Naive B cell (primary cell): ENCODE measurements at regions not wholly inside any gene's neighbourhood (a gene's known extent, or its start where the extent isn't known, plus 50 kb on each side); places are given as distances from the start of the nearest gene placed in this dataset.
"Not testable (repeated sequence)": the region's sequence is repeated elsewhere in the genome, so short reads cannot be mapped to it uniquely, and the experiment has no call there.

Experiments used
- ATAC-seq, 2 donors: fragments of 150-1000 bp; cut with Tn5 transposase; 2 replicates each; pipeline ENCODE4 v1.10.0; 2021; ENCODE audit warnings: low read depth in 2 of 2, mild to moderate bottlenecking in 2 of 2, moderate library complexity in 2 of 2
- DNase-seq: peaks from one replicate; pipeline ENCODE4 v3.0.0; 2022
- H3K27ac Mint-ChIP-seq, 6 donors: one replicate each; pipeline ENCODE4 v1.8.0; 2020 to 2022; ENCODE audit warnings: mild to moderate bottlenecking in 6 of 6, mixed read lengths in 6 of 6, moderate library complexity in 5 of 6, inconsistent platforms in 2 of 6
- H3K27me3 Mint-ChIP-seq, 3 donors: one replicate each; pipeline ENCODE4 v1.8.0; 2021 to 2022; ENCODE audit warnings: mixed read lengths in 3 of 3, mild to moderate bottlenecking in 1 of 3
- H3K36me3 Mint-ChIP-seq, 2 donors: one replicate each; pipeline ENCODE4 v1.8.0; 2020 to 2022; ENCODE audit warnings: mixed read lengths in 2 of 2, inconsistent platforms in 1 of 2, mild to moderate bottlenecking in 1 of 2
- H3K4me1 Mint-ChIP-seq, 3 donors: one replicate each; pipeline ENCODE4 v1.8.0; 2020 to 2022; ENCODE audit warnings: mixed read lengths in 3 of 3, inconsistent platforms in 1 of 3, mild to moderate bottlenecking in 1 of 3, moderate library complexity in 1 of 3
- H3K4me3 Mint-ChIP-seq, 8 donors: one replicate each; pipeline ENCODE4 v1.8.0; 2020 to 2022; ENCODE audit warnings: mild to moderate bottlenecking in 8 of 8, mixed read lengths in 8 of 8, moderate library complexity in 8 of 8, inconsistent platforms in 2 of 8
- H3K9me3 Mint-ChIP-seq, 7 donors: one replicate each; pipeline ENCODE4 v1.8.0; 2020 to 2022; ENCODE audit warnings: mixed read lengths in 7 of 7, mild to moderate bottlenecking in 5 of 7, inconsistent platforms in 2 of 7, moderate library complexity in 1 of 7

DNA sequence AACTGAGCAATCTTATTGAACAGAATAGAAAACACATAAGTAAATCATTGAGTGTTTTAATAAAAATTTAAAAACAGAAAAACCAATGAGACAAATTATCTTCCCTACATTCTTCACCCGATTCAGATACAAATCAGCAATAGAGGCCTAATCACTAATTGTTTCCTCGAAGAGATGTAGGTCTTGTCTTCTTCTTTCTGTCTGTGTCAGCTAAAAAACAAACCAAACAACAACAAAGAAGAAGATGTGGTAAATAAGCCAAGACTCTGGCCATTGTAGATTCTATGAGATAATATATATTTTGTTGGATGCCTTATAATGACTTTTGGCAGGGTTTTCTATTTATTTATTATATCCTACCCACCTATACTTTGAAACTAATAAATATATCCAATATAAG is 200.9 kb upstream of the FSIP2 start:
- H3K9me3 Mint-ChIP-seq: peaks cover 0 to 4% (median 0%) of the 10 kb centered on the region in 7 donors
- no peaks in the 10 kb centered on the region for H3K4me1 Mint-ChIP-seq
- no peak overlapping the region for H3K4me3 Mint-ChIP-seq
- H3K27me3 Mint-ChIP-seq: no peaks in the 10 kb centered on the region
- H3K27ac Mint-ChIP-seq: no peak overlapping the region
- H3K36me3 Mint-ChIP-seq: no peaks in the 10 kb centered on the region
- no peak for DNase-seq
- no peak for ATAC-seq

DNA sequence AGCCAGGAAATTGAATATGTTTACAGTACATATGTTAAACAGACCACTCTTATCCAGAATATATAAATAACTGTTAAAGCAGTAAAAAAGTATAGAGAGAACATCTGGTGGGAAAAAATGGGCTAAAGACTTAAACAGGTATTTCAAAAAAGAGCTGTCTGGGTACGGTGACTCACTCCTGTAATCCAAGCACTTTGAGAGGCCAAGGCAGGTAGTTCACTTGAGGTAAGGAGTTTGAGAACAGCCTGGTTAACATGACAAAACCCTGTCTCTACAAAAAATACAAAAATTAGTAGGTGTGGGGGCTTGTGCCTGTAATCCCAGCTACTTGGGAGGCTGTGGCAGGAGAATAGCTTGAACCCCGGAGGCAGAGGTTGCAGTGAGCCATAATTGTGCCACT is 171.4 kb upstream of the FSIP2 start:
- Mint-ChIP-seq H3K36me3 (no peaks in the 10 kb centered on the region), H3K9me3 (peaks cover 0 to 10% (median 6%) of the 10 kb centered on the region in 7 donors), H3K4me3 (no peak overlapping the region), H3K4me1 (no peaks in the 10 kb centered on the region), H3K27ac (no peak overlapping the region), H3K27me3 (no peaks in the 10 kb centered on the region)
- no peak for ATAC-seq
- no peak for DNase-seq

DNA sequence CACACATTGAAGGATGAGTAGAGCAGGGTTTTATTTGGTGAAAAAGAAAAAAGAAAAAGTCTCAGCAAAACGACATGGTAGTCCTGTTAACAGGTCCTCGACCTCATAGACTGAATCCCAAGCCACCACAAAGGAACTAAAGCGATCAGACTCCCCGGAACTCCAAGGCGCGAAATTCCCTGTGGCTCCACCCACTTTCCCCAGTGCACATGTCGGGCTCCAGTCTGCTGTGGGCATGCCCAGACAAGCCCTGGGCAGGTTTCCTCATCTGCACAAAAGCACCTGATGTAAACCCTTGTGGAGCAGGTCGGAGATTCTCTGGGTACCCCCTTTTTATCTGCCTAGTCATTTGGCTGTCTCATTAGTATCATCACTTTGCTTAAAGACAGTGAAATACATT is 170.7 kb upstream of the FSIP2 start:
- no peak overlapping the region for H3K4me3 Mint-ChIP-seq
- H3K27ac Mint-ChIP-seq: no peak overlapping the region
- no peak for ATAC-seq
- DNase-seq: no peak
- H3K4me1 Mint-ChIP-seq: no peaks in the 10 kb centered on the region
- peaks cover 0 to 6% (median 4%) of the 10 kb centered on the region in 7 donors for H3K9me3 Mint-ChIP-seq
- no peaks in the 10 kb centered on the region for H3K27me3 Mint-ChIP-seq
- no peaks in the 10 kb centered on the region for H3K36me3 Mint-ChIP-seq

DNA sequence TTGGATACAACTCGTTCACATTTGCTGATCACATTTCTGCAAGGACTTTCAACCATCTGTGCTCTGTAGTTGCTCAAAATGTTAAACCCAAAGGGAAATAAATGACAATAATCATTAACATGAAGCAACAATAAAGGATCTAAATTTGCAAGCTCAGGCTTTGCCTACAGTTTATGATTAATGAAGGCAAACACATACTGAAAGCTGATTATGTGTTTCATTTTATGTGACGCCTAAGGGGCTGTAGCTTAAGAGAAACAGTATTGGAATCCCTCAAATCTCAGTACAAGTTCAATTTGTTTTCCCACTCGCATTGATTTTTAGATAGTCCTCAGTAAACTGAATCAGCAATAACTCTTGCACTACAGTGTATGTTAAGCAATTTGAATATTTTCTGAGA is 160.3 kb upstream of the FSIP2 start:
- DNase-seq (no peak), ATAC-seq (no peak)
- Mint-ChIP-seq H3K4me1 (no peaks in the 10 kb centered on the region), H3K27ac (no peak overlapping the region), H3K27me3 (no peaks in the 10 kb centered on the region), H3K36me3 (no peaks in the 10 kb centered on the region), H3K9me3 (peaks cover 0 to 9% (median 4%) of the 10 kb centered on the region in 7 donors), H3K4me3 (no peak overlapping the region)

DNA sequence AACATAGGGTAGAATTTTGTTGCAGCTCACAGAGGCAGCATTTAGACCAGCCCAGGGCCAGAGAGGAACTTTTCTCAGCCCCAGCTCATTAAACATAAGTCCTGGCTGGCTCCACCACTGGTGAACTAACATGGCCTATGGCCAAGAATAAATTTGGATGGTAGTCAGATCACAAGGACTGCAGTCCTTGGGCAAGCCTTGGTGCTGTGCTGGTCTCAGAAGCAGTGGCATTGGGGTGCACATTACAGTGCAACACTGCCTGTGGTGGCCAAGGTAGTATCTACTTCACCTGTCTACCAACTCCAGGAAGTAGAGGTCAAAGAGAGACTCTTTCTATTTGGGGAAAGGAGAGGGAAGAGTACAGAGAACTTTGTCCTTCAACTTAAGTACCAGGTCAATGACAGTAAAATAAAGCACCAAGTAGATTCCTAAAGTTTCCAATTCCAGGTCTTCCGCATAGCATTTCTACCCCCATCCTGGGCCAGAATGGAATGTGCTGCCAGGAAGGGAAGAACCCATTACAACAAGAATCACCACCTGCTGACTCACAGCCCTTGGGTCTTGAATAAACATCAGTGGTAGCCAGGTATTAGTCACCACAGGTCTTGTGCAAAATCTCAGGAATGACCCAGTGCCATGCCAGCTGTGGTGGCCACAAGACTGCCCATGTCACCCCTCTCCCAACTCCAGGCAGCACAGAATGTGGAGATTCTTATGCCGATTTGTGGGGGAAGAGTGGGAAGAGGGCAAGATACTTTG is 155.4 kb upstream of the FSIP2 start:
- H3K27me3 Mint-ChIP-seq: no peaks in the 10 kb centered on the region
- H3K27ac Mint-ChIP-seq: no peak overlapping the region
- H3K9me3 Mint-ChIP-seq: peaks cover 7 to 30% (median 11%) of the 10 kb centered on the region in 7 donors
- H3K36me3 Mint-ChIP-seq: peaks cover 0 to 12% of the 10 kb centered on the region in 2 donors
- ATAC-seq: no peak
- DNase-seq: no peak
- peak overlapping the region in 1 of 8 donors; percentile 22 for H3K4me3 Mint-ChIP-seq
- no peaks in the 10 kb centered on the region for H3K4me1 Mint-ChIP-seq

DNA sequence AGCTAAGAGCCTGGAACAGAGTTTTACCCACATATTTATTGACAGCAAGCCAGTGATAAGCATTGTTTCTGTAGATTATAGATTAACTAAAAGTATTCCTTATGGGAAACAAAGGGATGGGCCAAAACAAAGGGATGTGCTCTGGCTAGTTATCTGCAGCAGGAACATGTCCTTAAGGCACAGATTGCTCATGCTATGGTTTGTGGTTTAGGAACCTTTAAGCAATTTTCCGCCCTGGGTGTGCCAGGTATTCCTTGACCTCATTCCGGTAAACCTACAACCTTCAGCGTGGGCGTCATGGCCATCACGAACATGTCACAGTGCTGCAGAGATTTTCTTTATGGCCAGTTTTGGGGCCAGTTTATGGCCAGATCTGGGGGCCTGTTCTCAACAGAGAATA is 153.4 kb upstream of the FSIP2 start:
- not testable (repeated sequence) for H3K27me3 Mint-ChIP-seq, H3K27ac Mint-ChIP-seq, DNase-seq, H3K4me3 Mint-ChIP-seq, H3K4me1 Mint-ChIP-seq, ATAC-seq
- peaks cover 0 to 12% of the 10 kb centered on the region in 2 donors for H3K36me3 Mint-ChIP-seq
- peaks cover 7 to 30% (median 13%) of the 10 kb centered on the region in 7 donors for H3K9me3 Mint-ChIP-seq

DNA sequence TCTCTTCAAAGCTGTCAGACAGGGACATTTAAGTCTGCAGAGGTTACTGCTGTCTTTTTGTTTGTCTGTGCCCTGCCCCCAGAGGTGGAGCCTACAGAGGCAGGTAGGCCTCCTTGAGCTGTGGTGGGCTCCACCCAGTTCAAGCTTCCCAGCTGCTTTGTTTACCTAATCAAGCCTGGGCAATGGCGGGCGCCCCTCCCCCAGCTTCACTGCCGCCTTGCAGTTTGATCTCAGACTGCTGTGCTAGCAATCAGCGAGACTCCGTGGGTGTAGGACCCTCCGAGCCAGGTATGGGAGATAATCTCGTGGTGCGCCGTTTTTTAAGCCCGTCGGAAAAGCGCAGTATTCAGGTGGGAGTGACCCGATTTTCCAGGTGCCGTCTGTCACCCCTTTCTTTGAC is 147.3 kb upstream of the FSIP2 start:
- peaks cover 3 to 15% (median 4%) of the 10 kb centered on the region in 7 donors for H3K9me3 Mint-ChIP-seq
- not testable (repeated sequence) for H3K36me3 Mint-ChIP-seq, H3K4me3 Mint-ChIP-seq, H3K27me3 Mint-ChIP-seq, ATAC-seq, H3K4me1 Mint-ChIP-seq, H3K27ac Mint-ChIP-seq, DNase-seq

DNA sequence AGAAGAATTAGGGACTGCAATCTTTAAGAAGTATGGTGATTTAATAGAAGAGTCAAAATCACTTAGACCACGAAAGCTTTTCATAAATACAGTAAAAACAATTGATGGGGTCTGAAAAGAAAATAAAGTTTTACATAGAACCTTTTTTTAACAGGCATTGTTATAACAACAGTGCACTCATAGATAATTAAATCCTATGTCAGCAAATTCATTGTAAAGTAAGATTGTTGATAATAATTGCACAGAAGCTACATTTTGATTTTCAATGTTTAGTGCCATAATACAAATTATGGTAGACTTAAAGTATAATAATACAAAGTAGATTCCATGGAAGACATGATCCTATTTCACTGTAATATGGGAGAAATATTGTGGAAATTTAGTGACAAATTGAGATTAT is 130.7 kb upstream of the FSIP2 start:
- no peak overlapping the region for H3K27ac Mint-ChIP-seq
- H3K9me3 Mint-ChIP-seq: peaks cover 0 to 5% (median 0%) of the 10 kb centered on the region in 7 donors
- H3K4me3 Mint-ChIP-seq: no peak overlapping the region
- no peaks in the 10 kb centered on the region for H3K36me3 Mint-ChIP-seq
- H3K27me3 Mint-ChIP-seq: no peaks in the 10 kb centered on the region
- no peaks in the 10 kb centered on the region for H3K4me1 Mint-ChIP-seq
- DNase-seq (no peak), ATAC-seq (no peak)

DNA sequence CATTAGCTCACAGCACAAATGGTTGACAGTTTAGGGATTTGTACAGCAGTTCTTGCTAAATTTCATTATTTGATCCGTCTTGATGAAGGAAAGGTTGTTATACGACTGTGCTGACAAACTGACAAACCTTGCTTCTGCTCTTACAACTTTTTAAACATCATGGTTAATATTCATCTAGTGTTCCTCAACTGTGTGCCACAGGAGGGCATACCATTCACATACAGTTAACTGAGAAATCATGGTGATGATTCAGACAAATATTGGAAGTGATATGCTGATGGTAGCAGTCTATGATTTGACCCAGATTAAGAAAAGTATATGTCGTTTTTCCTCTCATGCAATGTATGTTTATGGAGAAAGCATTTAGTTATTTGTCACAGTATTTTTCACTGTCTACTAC is 129.8 kb upstream of the FSIP2 start:
- ATAC-seq (no peak), DNase-seq (no peak)
- Mint-ChIP-seq H3K27me3 (no peaks in the 10 kb centered on the region), H3K36me3 (no peaks in the 10 kb centered on the region), H3K27ac (no peak overlapping the region), H3K9me3 (peaks cover 0 to 7% (median 0%) of the 10 kb centered on the region in 7 donors), H3K4me3 (no peak overlapping the region), H3K4me1 (no peaks in the 10 kb centered on the region)

DNA sequence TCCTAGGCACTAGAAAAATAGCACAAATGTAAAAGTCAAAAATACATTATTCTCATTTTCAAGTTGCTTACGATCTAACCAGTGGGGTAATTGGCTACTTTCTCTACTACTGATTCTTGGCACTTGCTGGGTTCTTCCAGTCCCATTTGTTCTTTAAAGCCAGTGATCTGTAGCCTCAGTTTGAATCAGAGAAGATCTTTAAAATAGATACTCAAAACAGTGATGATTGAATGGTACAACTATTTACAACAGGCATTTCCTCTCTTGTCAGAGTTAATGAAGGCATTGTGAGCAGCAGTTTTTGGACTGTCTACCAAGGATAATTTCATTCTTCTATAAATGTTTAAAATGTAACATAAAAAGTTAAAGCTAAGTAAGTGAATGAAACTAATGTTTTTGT is 128.3 kb upstream of the FSIP2 start:
- Mint-ChIP-seq H3K27ac (no peak overlapping the region), H3K9me3 (peaks cover 0 to 5% (median under 1%) of the 10 kb centered on the region in 7 donors), H3K27me3 (no peaks in the 10 kb centered on the region), H3K4me1 (no peaks in the 10 kb centered on the region), H3K4me3 (no peak overlapping the region), H3K36me3 (no peaks in the 10 kb centered on the region)
- no peak for DNase-seq
- no peak for ATAC-seq

DNA sequence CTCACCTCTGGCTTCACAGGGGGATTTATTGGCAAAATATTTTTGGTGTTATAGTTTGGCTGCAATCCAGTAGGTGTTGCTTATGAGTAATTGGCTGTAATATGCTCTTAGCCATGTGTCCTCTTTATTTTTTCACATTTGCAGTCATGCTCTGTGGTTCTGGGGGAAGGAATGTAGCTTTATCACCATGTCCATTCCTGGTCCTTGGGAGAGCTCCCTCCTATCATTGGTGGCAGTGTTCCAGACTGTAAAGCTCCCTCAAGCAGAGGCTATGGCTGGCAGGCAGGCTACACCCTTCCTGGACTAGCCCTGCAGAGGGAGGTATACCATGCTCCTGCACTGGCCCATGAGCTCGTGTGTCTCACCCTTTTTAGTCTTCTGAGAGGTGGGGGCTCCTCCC is 120.0 kb upstream of the FSIP2 start:
- no peak overlapping the region for H3K4me3 Mint-ChIP-seq
- H3K9me3 Mint-ChIP-seq: peaks cover 0 to 9% (median 3%) of the 10 kb centered on the region in 7 donors
- DNase-seq (no peak), ATAC-seq (no peak)
- H3K4me1 Mint-ChIP-seq: no peaks in the 10 kb centered on the region
- no peaks in the 10 kb centered on the region for H3K36me3 Mint-ChIP-seq
- H3K27ac Mint-ChIP-seq: no peak overlapping the region
- no peaks in the 10 kb centered on the region for H3K27me3 Mint-ChIP-seq

DNA sequence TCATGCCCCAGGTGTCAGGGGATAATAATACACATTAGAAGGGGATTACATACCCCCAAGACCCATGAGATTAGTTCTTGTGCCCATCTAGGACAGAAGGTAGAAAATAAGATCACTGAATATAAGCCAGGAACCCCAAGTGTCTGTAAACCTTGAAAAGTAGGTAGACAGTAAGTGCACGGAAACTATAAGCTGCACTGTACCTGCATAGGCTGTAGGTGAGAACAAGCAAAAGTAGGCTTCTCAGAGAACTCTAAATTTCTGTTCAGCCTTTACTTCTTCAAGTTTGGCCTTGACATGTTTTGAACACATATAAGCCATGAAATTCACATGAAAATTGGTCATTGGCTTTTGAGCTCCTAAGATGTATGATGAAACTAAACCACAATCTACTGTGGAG is 113.0 kb upstream of the FSIP2 start:
- H3K36me3 Mint-ChIP-seq: no peaks in the 10 kb centered on the region
- no peaks in the 10 kb centered on the region for H3K27me3 Mint-ChIP-seq
- no peaks in the 10 kb centered on the region for H3K9me3 Mint-ChIP-seq
- no peaks in the 10 kb centered on the region for H3K4me1 Mint-ChIP-seq
- ATAC-seq (no peak), DNase-seq (no peak)
- H3K4me3 Mint-ChIP-seq: no peak overlapping the region
- H3K27ac Mint-ChIP-seq: no peak overlapping the region

DNA sequence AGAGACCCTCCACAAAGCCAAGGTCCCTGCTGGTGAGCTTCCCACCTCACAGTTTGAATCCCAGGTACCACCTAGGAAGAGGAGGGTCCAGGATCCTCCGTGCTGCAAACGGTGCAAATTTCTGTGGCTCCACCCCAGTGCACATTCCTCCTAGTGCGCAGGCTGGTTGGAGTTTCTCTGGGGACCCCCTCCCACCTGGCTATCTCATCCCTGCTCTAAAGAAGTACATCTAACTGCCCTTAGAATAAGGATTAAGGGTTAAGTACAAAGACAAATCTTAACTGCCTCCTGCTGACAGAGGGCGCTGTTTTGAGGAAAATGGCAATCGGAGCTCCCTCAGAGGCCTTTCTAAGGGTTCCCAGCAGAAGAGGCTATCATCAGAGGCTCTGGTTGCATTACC is 109.6 kb upstream of the FSIP2 start:
- H3K4me3 Mint-ChIP-seq: no peak overlapping the region
- DNase-seq: no peak
- H3K36me3 Mint-ChIP-seq: no peaks in the 10 kb centered on the region
- no peaks in the 10 kb centered on the region for H3K27me3 Mint-ChIP-seq
- H3K9me3 Mint-ChIP-seq: no peaks in the 10 kb centered on the region
- ATAC-seq: no peak
- H3K27ac Mint-ChIP-seq: no peak overlapping the region
- H3K4me1 Mint-ChIP-seq: no peaks in the 10 kb centered on the region

DNA sequence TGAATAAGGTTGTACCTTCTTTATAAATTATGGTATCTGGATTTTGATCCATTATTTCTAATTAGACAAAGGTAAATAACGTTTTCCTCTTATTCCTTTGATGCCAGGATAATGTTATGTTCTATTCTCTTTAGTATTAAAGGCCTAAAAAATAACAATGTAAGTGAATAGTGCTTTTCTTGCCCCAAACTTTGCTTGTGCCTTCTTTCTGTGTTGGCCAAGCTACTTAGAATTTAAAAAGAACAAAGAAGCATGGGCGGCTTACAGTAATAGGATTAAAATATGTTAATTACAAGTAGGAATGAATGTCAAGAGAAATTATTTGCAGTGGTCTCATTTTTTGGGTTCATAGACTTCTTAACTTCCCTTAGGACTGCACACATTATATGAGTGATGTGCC is 105.0 kb upstream of the FSIP2 start:
- Mint-ChIP-seq H3K36me3 (no peaks in the 10 kb centered on the region), H3K27me3 (no peaks in the 10 kb centered on the region), H3K9me3 (no peaks in the 10 kb centered on the region), H3K4me3 (no peak overlapping the region), H3K27ac (no peak overlapping the region), H3K4me1 (no peaks in the 10 kb centered on the region)
- ATAC-seq (no peak), DNase-seq (no peak)

DNA sequence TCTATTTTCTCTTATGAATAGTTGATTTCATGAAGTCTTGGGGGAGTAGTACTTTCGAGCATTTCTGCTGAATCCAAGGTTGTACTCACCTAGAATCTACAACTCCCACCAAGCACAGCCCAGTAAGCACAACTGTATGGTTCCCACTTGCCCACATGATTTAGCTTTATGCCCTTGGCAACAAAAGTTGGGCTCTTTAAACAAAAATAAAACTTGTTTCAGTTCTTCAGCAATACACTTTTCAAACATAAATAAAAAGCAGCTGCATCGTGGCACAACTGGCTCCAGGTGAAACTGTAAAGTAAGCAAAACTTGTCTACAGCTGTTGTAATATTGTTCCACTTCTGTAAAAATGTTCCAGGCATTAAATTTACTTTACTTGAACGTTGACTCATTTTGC is 99.8 kb upstream of the FSIP2 start:
- Mint-ChIP-seq H3K27me3 (no peaks in the 10 kb centered on the region), H3K4me1 (no peaks in the 10 kb centered on the region), H3K4me3 (no peak overlapping the region)

More for the DNA sequence above, 99.8 kb upstream of the FSIP2 start:
- ATAC-seq: no peak
- Mint-ChIP-seq H3K36me3 (no peaks in the 10 kb centered on the region), H3K27ac (no peak overlapping the region), H3K9me3 (no peaks in the 10 kb centered on the region)
- no peak for DNase-seq
